CD1c-positive myeloid dendritic cell (primary cell): ENCODE measurements at regions not wholly inside any gene's neighbourhood (a gene's known extent, or its start where the extent isn't known, plus 50 kb on each side); places are given as distances from the start of the nearest gene placed in this dataset.
"Not testable (repeated sequence)": the region's sequence is repeated elsewhere in the genome, so short reads cannot be mapped to it uniquely, and the experiment has no call there.

Experiments used
- DNase-seq: peaks from one replicate; pipeline ENCODE4 v3.0.0-alpha.2; 2016; ENCODE audit errors: extremely low spot score

DNA sequence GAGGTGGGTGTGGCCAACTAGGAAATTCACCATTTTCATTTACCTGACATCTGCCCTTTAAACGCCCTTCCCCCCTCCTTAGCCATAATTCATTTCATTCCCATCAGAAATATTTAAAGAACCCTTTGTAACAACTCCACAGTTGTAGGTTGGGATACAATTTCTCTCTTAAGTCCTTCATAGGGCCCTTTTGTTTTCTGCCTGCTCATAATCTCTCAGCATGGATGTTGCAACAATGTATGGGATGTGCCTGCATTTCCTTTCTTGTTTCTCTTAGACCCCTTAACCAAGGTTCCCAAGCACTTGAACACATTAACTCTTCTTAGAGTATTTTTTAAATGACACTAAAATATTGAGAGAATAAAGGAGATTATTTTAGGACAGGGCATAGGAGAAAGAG lies 51.7 kb upstream of the MYO10 start:
- no peak for DNase-seq

DNA sequence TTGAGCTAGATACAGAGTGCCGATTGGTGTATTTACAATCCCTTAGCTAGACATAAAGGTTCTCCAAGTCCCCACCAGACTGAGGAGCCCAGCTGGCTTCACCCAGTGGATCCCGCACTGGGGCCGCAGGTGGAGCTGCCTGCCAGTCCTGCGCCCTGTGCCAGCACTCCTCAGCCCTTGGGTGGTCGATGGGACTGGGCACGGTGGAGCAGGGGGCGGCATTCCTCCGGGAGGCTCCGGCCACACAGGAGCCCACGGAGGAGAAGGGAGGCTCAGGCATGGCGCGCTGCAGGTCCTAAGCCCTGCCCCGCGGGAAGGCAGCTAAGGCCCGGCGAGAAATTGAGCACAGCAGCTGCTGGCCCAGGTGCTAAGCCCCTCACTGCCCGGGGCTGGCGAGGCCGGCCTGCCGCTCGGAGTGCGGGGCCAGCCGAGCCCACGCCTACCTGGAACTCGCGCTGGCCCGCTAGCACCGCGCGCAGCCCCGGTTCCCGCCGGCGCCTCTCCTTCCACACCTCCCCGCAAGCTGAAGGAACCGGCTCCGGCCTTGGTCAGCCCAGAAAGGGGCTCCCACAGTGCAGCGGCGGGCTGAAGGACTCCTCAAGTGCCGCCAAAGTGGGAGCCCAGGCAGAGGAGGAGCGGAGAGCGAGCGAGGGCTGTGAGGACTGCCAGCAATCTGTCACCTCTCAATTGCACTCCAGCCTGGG lies 54.9 kb upstream of the MYO10 start:
- not testable (repeated sequence) for DNase-seq

DNA sequence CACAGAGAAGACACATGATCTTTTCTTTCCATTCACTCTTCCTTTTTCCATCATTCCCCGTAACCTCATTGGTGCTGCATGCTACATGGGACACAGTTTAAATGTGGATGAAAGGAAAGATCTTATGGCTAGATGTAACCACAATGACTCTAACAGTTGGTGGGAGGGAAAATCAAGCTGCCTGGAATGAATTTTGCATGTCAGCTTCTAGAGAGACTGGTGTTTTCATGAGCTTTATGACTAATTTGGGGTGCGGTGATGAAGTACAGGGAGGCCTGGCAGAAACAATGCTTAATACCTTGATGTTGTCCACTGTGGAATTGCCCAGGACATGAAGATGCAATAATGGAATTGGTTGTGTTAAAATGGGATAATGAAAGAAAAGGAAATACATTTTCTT lies 55.9 kb upstream of the MYO10 start:
- DNase-seq, result no peak

DNA sequence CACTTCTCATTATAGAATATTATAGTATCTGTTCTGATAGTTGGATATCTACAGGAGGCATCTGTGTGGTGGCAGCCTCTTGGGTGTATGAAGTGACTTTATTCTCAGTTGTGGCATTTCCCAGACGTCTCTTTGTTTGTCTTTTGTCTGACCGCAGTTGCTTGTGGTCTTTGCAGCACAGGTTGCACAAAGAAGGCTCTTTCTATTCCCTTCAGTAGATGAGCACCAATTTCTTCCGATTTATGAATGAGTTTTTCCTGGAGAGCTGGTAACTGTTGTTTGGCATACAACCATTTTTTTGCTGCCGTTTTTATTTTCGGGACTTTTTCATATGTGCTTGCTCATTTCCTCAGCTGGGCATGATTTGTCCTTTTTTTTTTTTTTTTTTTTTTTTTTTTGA lies 56.4 kb upstream of the MYO10 start:
- DNase-seq, result no peak

DNA sequence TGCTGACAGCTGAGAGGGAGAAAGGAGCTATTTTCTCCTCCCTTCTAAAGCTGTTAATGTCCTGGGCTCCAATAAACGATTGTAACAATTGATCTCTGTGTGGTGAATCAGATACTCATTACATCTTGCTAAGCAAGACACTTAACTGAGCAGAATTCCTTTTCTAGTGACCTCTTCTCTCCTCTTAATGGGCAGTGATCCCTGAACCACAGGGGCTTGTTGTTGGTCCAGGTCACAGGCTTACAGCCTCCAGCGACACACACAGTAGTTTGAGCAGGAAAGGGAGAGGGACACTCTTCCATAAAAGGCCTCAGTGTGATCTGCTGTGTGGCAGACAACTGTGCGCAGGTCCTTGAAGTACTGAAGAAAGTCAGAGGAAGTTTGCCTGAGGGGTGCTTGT lies 58.5 kb upstream of the MYO10 start:
- DNase-seq, result no peak

DNA sequence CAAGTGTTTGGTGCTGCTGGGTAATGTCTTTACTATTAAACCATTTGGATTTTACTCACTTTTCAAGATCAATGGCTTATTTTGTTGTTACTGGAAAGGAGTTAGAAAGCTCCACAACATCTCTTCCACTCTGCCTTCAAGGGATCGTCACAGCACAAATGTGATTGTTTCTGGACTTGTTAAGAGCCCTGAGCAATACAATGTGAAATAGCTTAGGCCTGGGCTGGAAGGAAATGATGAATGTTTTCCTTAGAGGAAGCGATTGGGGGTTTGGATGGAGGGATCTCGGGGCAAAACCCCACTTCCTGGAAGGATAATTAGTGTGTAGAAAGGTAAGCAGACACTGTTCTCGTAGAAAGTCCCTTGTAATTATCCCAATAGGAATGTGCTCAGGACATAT lies 59.3 kb upstream of the MYO10 start:
- DNase-seq, result no peak

DNA sequence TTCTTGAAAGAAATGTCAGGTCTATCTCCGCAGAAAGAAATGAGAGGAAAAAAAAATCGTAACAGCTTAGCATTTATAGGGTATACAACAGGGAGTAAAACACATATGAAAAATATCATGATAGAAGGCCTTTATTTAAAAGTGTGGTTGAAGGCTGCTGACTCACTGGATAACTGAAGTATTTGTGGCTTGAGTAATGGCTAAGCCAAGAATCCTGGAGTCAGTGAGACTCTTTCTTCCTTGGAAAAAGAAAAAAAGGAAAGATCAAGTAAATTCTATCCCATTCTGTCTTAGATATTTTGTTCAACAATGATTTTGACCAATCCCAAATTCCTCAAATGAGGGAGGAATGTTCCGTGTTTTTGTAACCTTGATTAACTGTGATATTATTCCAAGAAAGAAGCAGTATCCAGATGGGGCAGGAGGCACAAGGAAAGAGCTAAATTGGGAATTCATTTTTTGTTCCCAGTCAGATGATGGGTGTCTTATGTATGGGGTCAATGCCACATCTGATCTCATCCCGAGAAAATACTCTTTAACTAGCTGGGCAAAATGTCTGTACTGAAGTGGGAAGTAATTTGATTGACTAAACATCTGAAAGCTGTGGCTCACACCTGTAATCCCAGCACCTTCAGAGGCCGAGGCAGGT lies 64.3 kb upstream of the MYO10 start:
- DNase-seq, result no peak

DNA sequence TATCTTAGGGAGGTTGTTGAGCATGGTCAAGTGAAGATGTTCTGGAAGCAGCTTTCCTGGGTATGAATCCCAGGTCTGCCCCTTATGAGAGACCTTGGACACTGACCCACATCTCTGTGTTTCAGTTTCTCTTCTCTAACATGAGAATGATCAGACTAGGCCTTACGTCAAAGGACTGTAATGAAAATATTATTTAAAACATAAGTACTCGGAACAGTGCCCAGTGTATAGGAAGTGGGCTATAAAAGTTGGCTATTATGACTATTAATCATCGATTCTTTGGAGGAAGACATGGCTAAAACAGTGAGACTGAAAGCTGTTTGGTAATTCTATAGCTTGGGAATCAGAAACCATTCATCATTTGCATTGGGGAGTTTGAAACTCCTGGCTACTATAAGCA lies 65.3 kb upstream of the MYO10 start:
- DNase-seq, result no peak

DNA sequence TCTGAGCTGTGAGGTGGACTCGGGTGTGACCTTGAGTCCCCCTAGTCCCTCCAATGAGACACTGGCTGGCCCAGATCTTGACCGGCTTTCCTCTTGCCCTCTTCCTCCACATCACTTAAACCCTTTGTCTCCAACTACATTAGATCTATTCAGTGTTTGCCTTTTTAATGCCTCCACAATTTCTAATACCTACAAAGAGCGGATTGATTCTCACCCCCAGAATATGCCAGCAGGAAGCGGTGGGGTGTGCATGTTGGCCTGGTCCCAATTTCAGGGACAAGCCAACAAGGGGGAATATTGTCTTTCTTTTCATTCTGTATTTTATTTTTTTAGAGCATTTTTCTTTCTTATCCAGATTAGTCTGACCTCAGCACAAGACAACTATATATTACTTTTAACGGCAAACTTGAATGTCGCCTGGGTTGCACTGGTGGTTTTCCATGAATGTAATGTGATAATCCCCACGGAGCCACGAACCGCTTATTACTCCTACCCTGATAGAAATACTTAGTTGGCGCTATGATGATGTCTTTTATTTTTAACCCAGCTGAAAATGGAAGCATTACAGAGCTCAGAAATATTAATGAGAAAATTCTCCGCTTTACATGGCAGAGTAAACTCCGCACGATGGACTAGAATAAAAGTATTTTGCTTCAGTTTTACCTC lies 68.5 kb upstream of the MYO10 start:
- DNase-seq, result no peak

DNA sequence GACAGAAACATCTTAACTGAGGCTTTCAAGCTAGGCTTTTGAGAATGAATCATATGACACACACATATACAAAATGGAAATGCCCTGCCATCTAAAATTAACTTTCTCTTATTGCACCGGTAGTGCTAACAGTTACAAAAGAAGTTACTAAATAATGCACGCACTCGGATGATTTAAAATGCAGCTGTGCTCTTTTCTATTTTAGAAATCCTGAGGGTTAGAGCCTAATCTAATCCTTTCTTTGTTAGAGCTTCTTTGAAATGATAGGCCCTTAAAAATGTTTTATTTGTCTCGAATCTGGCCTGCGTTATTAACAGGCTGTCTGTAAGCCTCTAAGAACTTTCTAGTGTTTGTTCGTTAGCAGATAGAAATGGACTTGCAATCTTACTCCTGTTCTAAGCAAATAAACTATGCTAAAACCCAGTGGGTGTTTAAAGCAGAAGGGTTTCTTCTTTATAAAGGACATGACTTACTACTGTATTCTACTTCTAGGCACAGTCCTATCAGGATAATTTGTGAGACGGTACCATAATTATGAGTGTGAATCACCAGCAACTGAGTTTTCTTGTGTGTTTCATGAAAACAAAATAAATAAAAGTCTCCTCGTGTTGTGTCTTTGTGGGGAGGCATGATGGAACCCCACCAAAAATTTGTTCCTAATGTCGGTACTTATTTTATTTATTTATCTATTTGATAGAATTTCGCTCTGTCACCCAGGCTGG lies 69.2 kb upstream of the MYO10 start:
- DNase-seq, result no peak

DNA sequence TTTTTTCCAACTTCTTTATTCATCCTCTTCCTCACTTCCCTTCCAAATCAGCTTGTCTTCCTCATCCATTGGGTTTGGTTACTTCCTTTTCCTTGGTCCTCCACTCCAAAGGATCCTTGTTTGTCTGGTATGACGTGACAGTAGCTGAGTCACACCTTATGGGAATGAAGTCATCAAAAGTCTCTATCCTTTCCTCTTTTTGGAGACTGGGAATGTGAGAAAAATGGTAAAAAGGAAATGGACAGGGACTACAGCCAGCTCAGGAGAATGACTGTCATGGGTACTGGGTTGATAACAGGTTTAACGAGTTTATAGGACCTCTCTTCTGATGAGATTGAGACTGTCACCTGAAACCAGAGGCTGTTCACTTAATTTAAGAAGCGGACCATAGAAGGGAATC lies 76.2 kb upstream of the MYO10 start:
- peak; percentile 21 for DNase-seq

DNA sequence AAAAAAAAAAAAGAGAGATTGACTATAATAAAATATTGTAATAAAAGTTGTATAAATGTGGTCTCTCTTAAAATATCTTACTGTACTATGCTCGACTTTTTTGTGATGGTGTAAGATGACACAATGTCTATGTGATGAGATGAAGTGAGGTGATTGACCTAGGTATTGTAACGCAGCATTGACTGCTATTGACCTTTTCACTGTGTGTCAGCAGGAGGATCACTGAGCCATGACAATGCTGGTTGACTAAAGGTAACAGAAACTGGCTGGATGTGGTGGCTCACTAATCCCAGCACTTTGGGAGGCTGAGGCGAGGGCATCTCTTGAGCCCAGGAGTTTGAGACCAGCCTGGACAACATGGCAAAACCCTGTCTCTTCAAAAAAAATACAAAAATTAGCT lies 78.6 kb upstream of the MYO10 start:
- no peak for DNase-seq

DNA sequence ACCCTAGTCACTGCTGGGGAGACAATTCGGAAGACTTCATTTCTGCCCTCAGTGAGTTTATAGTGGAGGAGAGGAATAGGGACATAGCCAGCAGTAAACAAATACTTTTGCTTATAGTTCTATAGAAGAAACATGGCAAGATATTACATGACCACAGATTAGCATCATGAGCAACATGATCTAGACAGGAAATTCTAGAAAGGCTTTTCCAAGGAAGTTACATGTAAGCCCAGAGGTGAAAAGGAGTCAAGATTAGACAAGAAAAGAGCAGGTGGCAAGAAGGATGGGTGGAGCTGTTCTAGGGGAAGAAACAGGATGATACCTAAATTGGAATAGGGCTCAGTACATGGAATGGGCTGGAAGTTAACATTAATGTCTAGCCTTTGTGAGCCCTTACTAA lies 82.8 kb upstream of the MYO10 start:
- DNase-seq, result no peak

DNA sequence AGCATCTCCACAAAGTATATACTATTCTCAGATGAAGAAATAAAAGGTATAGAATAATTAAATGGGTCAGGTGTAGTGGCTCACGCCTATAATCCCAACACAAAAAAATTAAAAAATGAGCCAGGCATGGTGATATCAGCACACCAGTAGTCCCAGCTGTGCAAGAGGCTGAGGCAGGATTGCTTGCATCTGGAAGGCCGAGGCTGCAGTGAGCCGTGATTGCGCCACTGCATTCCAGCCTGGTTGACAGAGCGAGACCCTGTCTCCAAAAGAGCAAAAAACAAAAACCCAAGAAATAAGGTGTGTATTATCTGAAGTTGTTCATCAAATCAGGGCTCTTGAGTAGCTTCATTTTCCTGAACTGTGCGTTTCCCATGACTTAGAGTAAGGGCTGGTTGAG lies 83.2 kb upstream of the MYO10 start:
- no peak for DNase-seq

DNA sequence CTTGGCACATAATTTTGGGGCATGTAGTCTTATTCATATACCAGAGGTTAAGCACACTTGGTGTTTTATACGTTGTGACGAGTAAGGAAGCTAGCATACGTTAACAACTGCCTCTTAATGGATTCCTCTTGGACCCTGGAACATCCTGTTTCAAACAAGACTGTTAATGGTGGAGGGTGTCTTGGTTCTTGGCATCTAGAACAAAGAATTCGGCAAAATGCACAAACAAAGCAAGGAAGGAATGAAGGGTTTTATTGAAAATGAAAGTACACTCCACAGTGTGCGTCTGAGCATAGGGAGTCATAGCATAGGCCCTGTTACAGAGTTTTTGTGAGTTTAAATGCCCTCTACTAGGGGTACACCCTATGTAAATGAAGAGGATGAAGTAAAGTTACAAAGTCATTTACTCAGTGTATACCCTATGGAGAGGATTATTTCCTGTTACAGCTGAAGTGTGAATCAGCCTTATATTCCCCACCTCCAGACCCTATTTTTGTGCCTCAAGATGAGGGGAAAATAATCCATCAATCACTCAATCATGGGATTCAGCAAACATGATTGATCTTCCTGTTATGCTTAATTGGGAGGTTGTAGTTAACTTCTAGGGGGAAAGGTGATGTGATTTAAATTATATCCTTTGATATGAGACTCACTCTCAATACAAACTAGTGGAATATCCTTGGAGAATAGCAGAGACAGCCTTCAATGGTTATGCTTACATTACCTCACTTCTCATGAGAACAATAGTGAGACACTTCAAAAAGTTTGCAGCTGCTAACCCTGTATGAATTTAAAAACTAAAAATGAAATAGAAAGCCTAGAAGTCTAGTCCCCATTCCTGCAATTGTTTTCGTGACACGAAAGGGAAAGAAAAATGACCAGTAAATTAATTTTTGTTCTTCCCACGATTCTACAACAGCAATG lies 84.9 kb upstream of the MYO10 start:
- DNase-seq, result no peak

DNA sequence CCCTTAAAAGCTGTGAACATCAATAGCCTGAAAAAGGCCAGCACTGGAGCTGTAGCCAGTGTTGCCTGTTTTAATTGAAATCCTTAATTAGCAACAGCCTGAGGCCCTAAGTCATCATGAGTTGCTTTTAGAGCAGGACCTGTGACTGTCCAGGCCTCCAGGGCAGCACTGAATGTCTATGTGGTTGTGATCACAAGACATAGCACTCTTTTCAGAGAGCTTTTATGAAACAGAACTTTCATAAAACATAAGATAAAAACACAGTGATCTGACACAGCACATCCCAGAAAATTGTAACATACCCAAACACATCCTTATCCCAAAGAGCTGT lies 85.5 kb upstream of the MYO10 start:
- no peak for DNase-seq

DNA sequence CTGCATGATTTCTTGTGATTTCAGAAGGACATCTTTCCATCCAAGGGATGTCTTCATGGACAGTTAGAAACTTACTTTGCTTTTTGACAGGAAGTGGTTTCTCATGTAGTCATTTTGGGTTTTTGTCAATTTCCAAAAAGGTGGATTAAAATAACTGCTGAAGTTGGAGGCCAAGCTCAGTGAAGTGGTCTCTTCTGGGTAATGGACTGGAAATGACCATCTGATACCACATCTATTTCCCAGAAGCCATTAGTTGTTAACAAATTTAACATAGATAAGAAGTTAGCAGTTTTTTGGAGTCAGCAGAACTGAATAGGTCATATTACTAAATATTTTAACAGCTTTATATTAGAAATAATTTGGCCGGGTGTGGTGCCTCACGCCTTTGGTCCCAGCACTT lies 86.2 kb upstream of the MYO10 start:
- no peak for DNase-seq

DNA sequence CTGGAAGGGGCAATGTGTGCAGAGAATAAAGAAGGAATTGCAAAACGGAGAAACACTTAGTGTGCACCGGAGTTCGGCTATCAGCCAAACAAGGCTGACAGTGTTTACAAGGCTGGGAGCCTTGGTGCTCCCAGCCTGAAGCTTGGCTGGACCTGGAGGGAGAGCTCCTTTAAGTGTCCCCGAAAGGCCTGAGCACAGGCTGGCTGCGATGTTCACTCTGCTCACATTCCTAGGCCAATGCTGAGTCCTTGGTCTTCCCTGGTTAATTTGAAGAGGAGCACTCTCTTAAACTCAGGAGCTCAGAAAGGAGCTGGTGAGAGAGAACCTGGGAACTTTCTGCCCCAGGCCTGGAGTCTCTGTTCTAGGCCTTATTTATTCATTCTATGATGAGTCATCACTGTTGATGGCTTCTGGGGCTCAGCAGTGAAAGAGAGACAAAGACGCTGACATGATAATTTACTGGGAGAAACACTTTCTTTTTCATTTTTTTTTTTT lies 88.6 kb upstream of the MYO10 start:
- DNase-seq, result no peak

DNA sequence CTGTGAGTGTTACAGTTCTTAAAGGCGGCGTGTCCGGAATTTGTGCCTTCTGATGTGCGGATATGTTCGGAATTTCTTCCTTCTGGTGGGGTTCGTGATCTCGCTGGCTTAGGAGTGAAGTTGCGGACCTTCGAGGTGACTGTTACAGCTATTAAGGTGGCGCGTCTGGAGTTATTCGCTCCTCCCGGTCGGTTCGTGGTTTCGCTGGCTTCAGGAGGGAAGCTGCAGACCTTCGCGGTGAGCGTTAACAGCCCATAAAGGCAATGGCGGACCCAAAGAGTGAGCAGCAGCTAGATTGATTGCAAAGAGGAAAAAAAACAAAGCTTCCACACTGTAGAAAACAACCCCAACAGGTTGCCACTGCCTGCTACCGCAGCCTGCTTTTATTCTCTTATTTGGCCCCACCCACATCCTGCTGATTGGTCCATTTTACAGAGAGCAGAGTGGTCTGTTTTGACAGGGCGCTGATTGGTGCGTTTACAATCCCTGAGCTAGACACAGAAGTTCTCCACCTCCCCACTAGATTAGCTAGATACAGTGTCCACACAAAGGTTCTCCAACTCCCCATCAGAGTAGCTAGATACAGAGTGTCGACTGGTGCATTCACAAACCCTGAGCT lies 95.7 kb upstream of the MYO10 start:
- not testable (repeated sequence) for DNase-seq

DNA sequence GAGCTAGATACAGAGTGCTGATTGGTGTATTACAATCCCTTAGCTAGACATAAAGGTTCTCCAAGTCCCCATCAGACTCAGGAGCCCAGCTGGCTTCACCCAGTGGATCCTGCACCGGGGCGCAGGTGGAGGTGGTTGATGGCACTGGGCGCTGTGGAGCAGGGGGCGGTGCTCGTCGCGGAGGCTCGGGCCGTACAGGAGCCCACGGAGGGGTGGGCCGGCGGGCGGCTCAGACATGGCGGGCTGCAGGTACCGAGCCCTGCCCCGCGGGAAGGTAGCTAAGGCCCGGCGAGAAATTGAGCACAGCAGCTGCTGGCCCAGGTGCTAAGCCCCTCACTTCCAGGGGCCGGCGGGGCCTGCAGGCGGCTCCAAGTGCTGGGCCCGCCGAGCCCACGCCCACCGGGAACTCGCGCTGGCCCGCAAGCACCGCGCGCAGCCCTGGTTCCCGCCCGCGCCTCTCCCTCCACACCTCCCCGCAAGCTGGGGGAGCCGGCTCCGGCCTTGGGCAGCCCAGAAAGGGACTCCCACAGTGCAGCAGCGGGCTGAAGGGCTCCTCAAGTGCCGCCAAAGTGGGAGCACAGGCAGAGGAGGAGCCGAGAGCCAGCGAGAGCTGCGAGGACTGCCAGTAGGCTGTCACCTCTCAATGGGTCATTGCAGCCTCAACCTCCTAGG lies 96.4 kb upstream of the MYO10 start:
- DNase-seq, result not testable (repeated sequence)

DNA sequence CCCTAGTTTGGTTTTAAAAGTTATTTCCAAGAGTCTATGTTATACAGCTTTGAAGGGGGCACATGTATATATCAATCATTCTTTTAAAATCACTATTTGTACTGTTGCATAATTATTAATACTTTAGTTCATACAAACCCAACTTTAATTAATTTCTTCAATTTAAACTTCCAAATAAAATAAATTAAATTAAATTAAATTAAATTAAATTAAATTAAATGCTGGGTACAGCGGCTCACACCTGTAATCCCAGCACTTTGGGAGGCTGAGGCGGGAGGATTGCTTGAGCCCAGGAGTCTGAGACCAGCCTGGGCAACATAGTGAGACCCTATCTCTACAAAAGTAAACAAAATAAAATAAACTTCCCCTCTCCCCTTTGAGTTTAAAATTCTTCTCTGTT lies 98.9 kb upstream of the MYO10 start:
- not testable (repeated sequence) for DNase-seq
